ENCODE measurements at regions not wholly inside any gene's neighbourhood (a gene's known extent, or its start where the extent isn't known, plus 50 kb on each side); places are given as distances from the start of the nearest gene placed in this dataset.

- CTCF ChIA-PET = no interaction called here
Measured at GRCh38 chr7:8809320-8809719, 375.9 kb downstream of the NXPH1 start.

GRCh38 chr7:8817448-8818036 lies 384.1 kb downstream of the NXPH1 start:
- Histone ChIP-seq H3K27ac (ENCODE audit: low read depth, low read length, poor library complexity, severe bottlenecking) (no peak overlapping the region), H3K27me3 (replicated peaks; ENCODE audit: insufficient read depth, low read depth, low read length, poor library complexity) (peaks cover 37% of the 10 kb centered on the region), H3K4me1 (ENCODE audit: insufficient read depth, low read length, poor library complexity, severe bottlenecking) (no peaks in the 10 kb centered on the region), H3K4me3 (ENCODE audit: low read depth, low read length, poor library complexity, severe bottlenecking) (no peak overlapping the region), H3K36me3 (ENCODE audit: insufficient read depth, low read length, poor library complexity, severe bottlenecking) (no peaks in the 10 kb centered on the region), H3K9me3 (ENCODE audit: low read depth, low read length, poor library complexity, severe bottlenecking) (no peaks in the 10 kb centered on the region)
- DNase-seq (ENCODE audit: low spot score) = no peak
- CTCF ChIA-PET = no interaction called here
- POLR2A ChIA-PET (ENCODE audit: low non-redundant PET) = no interaction called here
- no peak for TF ChIP-seq EZH2 (IDR thresholded peaks at IDR 0.05; ENCODE audit: borderline replicate concordance, low read depth, low read length, poor library complexity, severe bottlenecking)
- TF ChIP-seq, protein P1, sequence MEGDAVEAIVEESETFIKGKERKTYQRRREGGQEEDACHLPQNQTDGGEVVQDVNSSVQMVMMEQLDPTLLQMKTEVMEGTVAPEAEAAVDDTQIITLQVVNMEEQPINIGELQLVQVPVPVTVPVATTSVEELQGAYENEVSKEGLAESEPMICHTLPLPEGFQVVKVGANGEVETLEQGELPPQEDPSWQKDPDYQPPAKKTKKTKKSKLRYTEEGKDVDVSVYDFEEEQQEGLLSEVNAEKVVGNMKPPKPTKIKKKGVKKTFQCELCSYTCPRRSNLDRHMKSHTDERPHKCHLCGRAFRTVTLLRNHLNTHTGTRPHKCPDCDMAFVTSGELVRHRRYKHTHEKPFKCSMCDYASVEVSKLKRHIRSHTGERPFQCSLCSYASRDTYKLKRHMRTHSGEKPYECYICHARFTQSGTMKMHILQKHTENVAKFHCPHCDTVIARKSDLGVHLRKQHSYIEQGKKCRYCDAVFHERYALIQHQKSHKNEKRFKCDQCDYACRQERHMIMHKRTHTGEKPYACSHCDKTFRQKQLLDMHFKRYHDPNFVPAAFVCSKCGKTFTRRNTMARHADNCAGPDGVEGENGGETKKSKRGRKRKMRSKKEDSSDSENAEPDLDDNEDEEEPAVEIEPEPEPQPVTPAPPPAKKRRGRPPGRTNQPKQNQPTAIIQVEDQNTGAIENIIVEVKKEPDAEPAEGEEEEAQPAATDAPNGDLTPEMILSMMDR (conservative IDR thresholded peaks at IDR 0.05; ENCODE audit: low read depth, low read length) = no peak
- BruUV-seq (replicated peaks) = no TSS peak
- intact Hi-C loops (cut with micrococcal nuclease; ENCODE audit: unreplicated experiment) = no loop called here

More at GRCh38 chr7:8809320-8809719, 375.9 kb downstream of the NXPH1 start:
- no TSS peak for BruUV-seq (replicated peaks)
- no peak for DNase-seq (ENCODE audit: low spot score)
- H3K27me3 ChIP-seq (replicated peaks; ENCODE audit: insufficient read depth, low read depth, low read length, poor library complexity) = peaks cover 49% of the 10 kb centered on the region
- H3K9me3 ChIP-seq (ENCODE audit: low read depth, low read length, poor library complexity, severe bottlenecking) = no peaks in the 10 kb centered on the region
- no peak overlapping the region for H3K4me3 ChIP-seq (ENCODE audit: low read depth, low read length, poor library complexity, severe bottlenecking)
- intact Hi-C loops (cut with micrococcal nuclease; ENCODE audit: unreplicated experiment) = no loop called here
- POLR2A ChIA-PET (ENCODE audit: low non-redundant PET) = no interaction called here
- H3K27ac ChIP-seq (ENCODE audit: low read depth, low read length, poor library complexity, severe bottlenecking) = no peak overlapping the region
- H3K36me3 ChIP-seq (ENCODE audit: insufficient read depth, low read length, poor library complexity, severe bottlenecking) = no peaks in the 10 kb centered on the region
- H3K4me1 ChIP-seq (ENCODE audit: insufficient read depth, low read length, poor library complexity, severe bottlenecking) = no peaks in the 10 kb centered on the region
- TF ChIP-seq EZH2 (IDR thresholded peaks at IDR 0.05; ENCODE audit: borderline replicate concordance, low read depth, low read length, poor library complexity, severe bottlenecking) = no peak
- TF ChIP-seq, protein P1 (conservative IDR thresholded peaks at IDR 0.05; ENCODE audit: low read depth, low read length) = no peak

GRCh38 chr7:8818406-8818805 lies 385.0 kb downstream of the NXPH1 start:
- ChIA-PET POLR2A (ENCODE audit: low non-redundant PET) (no interaction called here), CTCF (no interaction called here)
- H3K27ac ChIP-seq (ENCODE audit: low read depth, low read length, poor library complexity, severe bottlenecking) = no peak overlapping the region
- no peak overlapping the region for H3K4me3 ChIP-seq (ENCODE audit: low read depth, low read length, poor library complexity, severe bottlenecking)
- H3K27me3 ChIP-seq (replicated peaks; ENCODE audit: insufficient read depth, low read depth, low read length, poor library complexity) = peaks cover 32% of the 10 kb centered on the region
- no peaks in the 10 kb centered on the region for H3K36me3 ChIP-seq (ENCODE audit: insufficient read depth, low read length, poor library complexity, severe bottlenecking)
- BruUV-seq (replicated peaks) = no TSS peak
- no peak for DNase-seq (ENCODE audit: low spot score)
- TF ChIP-seq, protein P1 (conservative IDR thresholded peaks at IDR 0.05; ENCODE audit: low read depth, low read length) = no peak
- TF ChIP-seq EZH2 (IDR thresholded peaks at IDR 0.05; ENCODE audit: borderline replicate concordance, low read depth, low read length, poor library complexity, severe bottlenecking) = no peak
- H3K9me3 ChIP-seq (ENCODE audit: low read depth, low read length, poor library complexity, severe bottlenecking) = no peaks in the 10 kb centered on the region
- intact Hi-C loops (cut with micrococcal nuclease; ENCODE audit: unreplicated experiment) = no loop called here
- H3K4me1 ChIP-seq (ENCODE audit: insufficient read depth, low read length, poor library complexity, severe bottlenecking) = no peaks in the 10 kb centered on the region
